ENCODE measurements at regions not wholly inside any gene's neighbourhood (a gene's known extent, or its start where the extent isn't known, plus 50 kb on each side); places are given as distances from the start of the nearest gene placed in this dataset.

DNA sequence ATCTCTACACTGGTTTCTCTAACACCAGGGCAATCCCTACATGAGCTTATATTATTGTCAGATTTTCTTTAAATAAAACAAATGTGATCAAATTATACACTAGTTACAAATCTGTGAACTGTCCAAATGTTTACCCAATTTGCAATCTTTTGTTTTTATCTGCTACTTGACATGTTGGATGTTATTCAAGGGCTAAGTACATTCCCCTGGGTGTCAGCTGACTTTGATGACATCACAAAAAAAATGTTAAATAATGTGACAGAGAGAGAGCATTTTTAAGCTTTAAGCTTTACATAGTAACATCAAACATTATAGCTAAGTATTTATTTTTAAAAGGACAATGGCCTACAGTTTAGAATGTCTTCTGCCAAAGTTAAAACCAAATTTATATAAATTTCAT, 431.3 kb upstream of the PKN2 start:
- TF ChIP-seq, protein P1, sequence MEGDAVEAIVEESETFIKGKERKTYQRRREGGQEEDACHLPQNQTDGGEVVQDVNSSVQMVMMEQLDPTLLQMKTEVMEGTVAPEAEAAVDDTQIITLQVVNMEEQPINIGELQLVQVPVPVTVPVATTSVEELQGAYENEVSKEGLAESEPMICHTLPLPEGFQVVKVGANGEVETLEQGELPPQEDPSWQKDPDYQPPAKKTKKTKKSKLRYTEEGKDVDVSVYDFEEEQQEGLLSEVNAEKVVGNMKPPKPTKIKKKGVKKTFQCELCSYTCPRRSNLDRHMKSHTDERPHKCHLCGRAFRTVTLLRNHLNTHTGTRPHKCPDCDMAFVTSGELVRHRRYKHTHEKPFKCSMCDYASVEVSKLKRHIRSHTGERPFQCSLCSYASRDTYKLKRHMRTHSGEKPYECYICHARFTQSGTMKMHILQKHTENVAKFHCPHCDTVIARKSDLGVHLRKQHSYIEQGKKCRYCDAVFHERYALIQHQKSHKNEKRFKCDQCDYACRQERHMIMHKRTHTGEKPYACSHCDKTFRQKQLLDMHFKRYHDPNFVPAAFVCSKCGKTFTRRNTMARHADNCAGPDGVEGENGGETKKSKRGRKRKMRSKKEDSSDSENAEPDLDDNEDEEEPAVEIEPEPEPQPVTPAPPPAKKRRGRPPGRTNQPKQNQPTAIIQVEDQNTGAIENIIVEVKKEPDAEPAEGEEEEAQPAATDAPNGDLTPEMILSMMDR (conservative IDR thresholded peaks at IDR 0.05; ENCODE audit: low read length) = no peak
- no peak for TF ChIP-seq EZH2phosphoT487 (IDR thresholded peaks at IDR 0.05; ENCODE audit: borderline replicate concordance, low read depth, low read length)

Measured in OCI-LY7 (cell line).